ENCODE measurements at regions not wholly inside any gene's neighbourhood (a gene's known extent, or its start where the extent isn't known, plus 50 kb on each side); places are given as distances from the start of the nearest gene placed in this dataset.

GRCh38 chr11:31927982-31928381, 116.9 kb upstream of the PAX6 start:
- H3K27me3 Mint-ChIP-seq: peaks cover 20 to 41% of the 10 kb centered on the region in 2 donors
- no peak for ATAC-seq
- DNase-seq (ENCODE audit: low spot score): no peak
- no peaks in the 10 kb centered on the region for H3K9me3 Mint-ChIP-seq
- H3K4me3 Mint-ChIP-seq: no peak overlapping the region
- H3K36me3 Mint-ChIP-seq: no peaks in the 10 kb centered on the region
- no peaks in the 10 kb centered on the region for H3K4me1 Mint-ChIP-seq (ENCODE audit: low read depth in 2 of 2)
- H3K27ac Mint-ChIP-seq: no peak overlapping the region

- no peaks in the 10 kb centered on the region for H3K36me3 Mint-ChIP-seq
- H3K27ac Mint-ChIP-seq: no peak overlapping the region
- H3K9me3 Mint-ChIP-seq: no peaks in the 10 kb centered on the region
- peaks cover 17 to 41% of the 10 kb centered on the region in 2 donors for H3K27me3 Mint-ChIP-seq
- H3K4me1 Mint-ChIP-seq (ENCODE audit: low read depth in 2 of 2): no peaks in the 10 kb centered on the region
- DNase-seq (ENCODE audit: low spot score) (no peak), ATAC-seq (no peak)
- H3K4me3 Mint-ChIP-seq: no peak overlapping the region
Measured at GRCh38 chr11:31926816-31927528, 115.8 kb upstream of the PAX6 start.

- no peaks in the 10 kb centered on the region for H3K36me3 Mint-ChIP-seq
- H3K27ac Mint-ChIP-seq: no peak overlapping the region
- H3K4me3 Mint-ChIP-seq: no peak overlapping the region
- no peaks in the 10 kb centered on the region for H3K4me1 Mint-ChIP-seq (ENCODE audit: low read depth in 2 of 2)
- H3K27me3 Mint-ChIP-seq: peaks cover 17 to 36% of the 10 kb centered on the region in 2 donors
- DNase-seq (ENCODE audit: low spot score): no peak
- no peaks in the 10 kb centered on the region for H3K9me3 Mint-ChIP-seq
- no peak for ATAC-seq
Measured at GRCh38 chr11:31926106-31926505, 115.0 kb upstream of the PAX6 start.

GRCh38 chr11:31922450-31922849, 111.3 kb upstream of the PAX6 start:
- Mint-ChIP-seq H3K36me3 (no peaks in the 10 kb centered on the region), H3K9me3 (no peaks in the 10 kb centered on the region), H3K4me1 (ENCODE audit: low read depth in 2 of 2) (no peaks in the 10 kb centered on the region), H3K27me3 (peaks cover 16 to 36% of the 10 kb centered on the region in 2 donors), H3K27ac (no peak overlapping the region), H3K4me3 (no peak overlapping the region)
- ATAC-seq (no peak), DNase-seq (ENCODE audit: low spot score) (no peak)

GRCh38 chr11:31921081-31921480, 110.0 kb upstream of the PAX6 start:
- Mint-ChIP-seq H3K9me3 (no peaks in the 10 kb centered on the region), H3K36me3 (no peaks in the 10 kb centered on the region), H3K4me3 (no peak overlapping the region), H3K4me1 (ENCODE audit: low read depth in 2 of 2) (no peaks in the 10 kb centered on the region), H3K27me3 (peaks cover 16 to 22% of the 10 kb centered on the region in 2 donors), H3K27ac (no peak overlapping the region)
- ATAC-seq (no peak), DNase-seq (ENCODE audit: low spot score) (no peak)

DNA sequence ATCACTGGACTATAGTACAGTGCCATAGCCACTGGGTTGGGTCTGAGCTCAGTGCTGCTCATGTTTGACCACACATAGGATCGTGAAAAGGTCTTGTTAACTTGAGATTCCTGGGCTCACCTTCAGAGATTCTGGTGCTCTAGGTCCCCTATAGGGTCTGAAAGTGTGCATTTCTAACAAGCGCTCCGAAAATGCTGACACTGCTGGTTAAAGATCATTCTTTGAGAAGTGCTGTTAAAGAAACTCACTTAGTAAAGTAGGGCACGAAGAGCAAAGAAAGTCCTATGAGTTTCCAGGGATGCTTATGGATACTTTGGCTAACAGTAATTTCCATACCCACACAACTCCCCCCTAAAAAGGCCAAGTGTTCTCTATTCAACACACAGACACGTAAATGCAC, 108.1 kb upstream of the PAX6 start:
- Mint-ChIP-seq H3K4me3 (no peak overlapping the region), H3K36me3 (no peaks in the 10 kb centered on the region)
- no peak for ATAC-seq

GRCh38 chr11:31915867-31916266, 104.7 kb upstream of the PAX6 start:
- H3K9me3 Mint-ChIP-seq: no peaks in the 10 kb centered on the region
- no peak for DNase-seq (ENCODE audit: low spot score)
- peaks cover 10 to 39% of the 10 kb centered on the region in 2 donors for H3K27me3 Mint-ChIP-seq
- H3K36me3 Mint-ChIP-seq: no peaks in the 10 kb centered on the region
- no peak overlapping the region for H3K4me3 Mint-ChIP-seq
- no peak for ATAC-seq
- H3K4me1 Mint-ChIP-seq (ENCODE audit: low read depth in 2 of 2): no peaks in the 10 kb centered on the region
- H3K27ac Mint-ChIP-seq: no peak overlapping the region

More for the DNA sequence above, 108.1 kb upstream of the PAX6 start:
- Mint-ChIP-seq H3K27me3 (peaks cover 12 to 25% of the 10 kb centered on the region in 2 donors), H3K27ac (no peak overlapping the region), H3K9me3 (no peaks in the 10 kb centered on the region), H3K4me1 (ENCODE audit: low read depth in 2 of 2) (no peaks in the 10 kb centered on the region)
- DNase-seq (ENCODE audit: low spot score): no peak

DNA sequence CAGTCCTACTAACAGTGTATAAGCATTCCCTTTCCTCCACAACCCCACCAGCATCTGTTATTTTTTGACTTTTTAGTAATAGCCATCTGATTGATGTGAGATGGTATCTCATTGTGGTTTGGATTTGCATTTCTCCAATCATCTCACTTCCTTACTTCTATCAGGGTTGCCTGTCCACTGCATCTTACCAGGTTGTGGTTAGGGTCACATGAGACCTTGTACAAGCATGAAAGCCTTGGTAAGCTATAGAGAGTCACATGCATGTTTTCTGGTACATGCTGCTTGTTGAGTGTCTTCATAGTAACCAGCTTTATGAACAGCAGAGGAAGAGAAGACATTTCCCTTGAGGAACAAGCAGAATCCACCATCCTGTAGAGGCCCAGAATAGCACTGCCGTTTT, 102.9 kb upstream of the PAX6 start:
- no peak overlapping the region for H3K27ac Mint-ChIP-seq
- no peak for ATAC-seq

DNA sequence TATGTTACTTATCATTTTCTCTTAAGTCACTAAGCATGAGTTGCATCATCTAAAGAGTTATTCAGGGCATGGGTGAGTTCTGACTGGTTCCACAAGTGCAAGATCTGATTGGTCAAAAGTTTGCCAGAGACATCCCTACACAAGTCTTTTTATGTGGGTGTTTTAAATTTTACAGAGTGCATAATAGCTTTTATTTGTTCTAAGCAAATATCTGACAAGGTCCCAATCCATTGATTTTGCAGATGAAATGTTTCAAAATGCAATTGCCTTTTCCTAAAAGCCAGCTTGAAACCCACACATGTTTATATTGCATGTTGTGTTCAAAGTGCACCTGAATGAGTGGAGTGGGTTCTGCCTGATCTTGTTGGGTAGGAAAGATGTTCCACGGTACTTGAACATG, 101.7 kb upstream of the PAX6 start:
- H3K27ac Mint-ChIP-seq: no peak overlapping the region
- H3K9me3 Mint-ChIP-seq: no peaks in the 10 kb centered on the region
- DNase-seq (ENCODE audit: low spot score): no peak
- no peaks in the 10 kb centered on the region for H3K4me1 Mint-ChIP-seq (ENCODE audit: low read depth in 2 of 2)
- H3K36me3 Mint-ChIP-seq: no peaks in the 10 kb centered on the region
- no peak overlapping the region for H3K4me3 Mint-ChIP-seq
- no peak for ATAC-seq
- peaks cover 7 to 29% of the 10 kb centered on the region in 2 donors for H3K27me3 Mint-ChIP-seq

More for the DNA sequence above, 102.9 kb upstream of the PAX6 start:
- no peaks in the 10 kb centered on the region for H3K4me1 Mint-ChIP-seq (ENCODE audit: low read depth in 2 of 2)
- no peak overlapping the region for H3K4me3 Mint-ChIP-seq
- no peak for DNase-seq (ENCODE audit: low spot score)
- H3K27me3 Mint-ChIP-seq: peaks cover 11 to 35% of the 10 kb centered on the region in 2 donors
- no peaks in the 10 kb centered on the region for H3K9me3 Mint-ChIP-seq
- no peaks in the 10 kb centered on the region for H3K36me3 Mint-ChIP-seq

GRCh38 chr11:31910950-31911576, 99.9 kb upstream of the PAX6 start:
- no peak for DNase-seq (ENCODE audit: low spot score)
- H3K4me3 Mint-ChIP-seq: no peak overlapping the region
- H3K9me3 Mint-ChIP-seq: no peaks in the 10 kb centered on the region
- H3K27ac Mint-ChIP-seq: no peak overlapping the region
- H3K27me3 Mint-ChIP-seq: peaks cover 11 to 36% of the 10 kb centered on the region in 2 donors
- no peak for ATAC-seq
- no peaks in the 10 kb centered on the region for H3K36me3 Mint-ChIP-seq
- no peaks in the 10 kb centered on the region for H3K4me1 Mint-ChIP-seq (ENCODE audit: low read depth in 2 of 2)

- H3K9me3 Mint-ChIP-seq: no peaks in the 10 kb centered on the region
- H3K4me1 Mint-ChIP-seq (ENCODE audit: low read depth in 2 of 2): no peaks in the 10 kb centered on the region
- H3K4me3 Mint-ChIP-seq: no peak overlapping the region
- H3K27me3 Mint-ChIP-seq: peaks cover 16 to 35% of the 10 kb centered on the region in 2 donors
- peaks cover 7% of the 10 kb centered on the region for H3K36me3 Mint-ChIP-seq
- ATAC-seq: no peak
- DNase-seq (ENCODE audit: low spot score): no peak
- H3K27ac Mint-ChIP-seq: no peak overlapping the region
Measured at GRCh38 chr11:31903225-31904074, 92.3 kb upstream of the PAX6 start.

DNA sequence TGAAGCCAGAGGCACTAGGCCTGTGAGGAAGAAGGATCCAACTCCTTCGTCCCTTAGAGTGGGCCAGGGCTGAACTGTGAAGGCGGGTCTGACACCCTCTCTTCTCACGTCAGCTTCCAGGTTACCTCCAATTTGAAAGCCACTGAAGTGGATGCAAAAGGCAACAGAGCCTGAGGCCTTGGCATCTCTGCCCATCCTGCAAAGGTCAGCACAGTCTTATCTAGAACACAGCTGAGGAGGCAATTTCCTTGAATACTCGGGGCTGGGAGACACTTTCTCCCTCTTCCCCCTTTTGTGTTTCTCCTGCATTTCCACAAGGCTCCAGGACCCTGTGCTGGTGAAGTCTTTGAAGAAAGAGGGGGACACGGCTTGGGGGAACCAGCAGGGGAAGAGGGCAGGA, 91.6 kb upstream of the PAX6 start:
- no peak overlapping the region for H3K4me3 Mint-ChIP-seq
- H3K4me1 Mint-ChIP-seq (ENCODE audit: low read depth in 2 of 2): no peaks in the 10 kb centered on the region
- H3K36me3 Mint-ChIP-seq: peaks cover 7% of the 10 kb centered on the region
- H3K27me3 Mint-ChIP-seq: peaks cover 17 to 41% of the 10 kb centered on the region in 2 donors
- DNase-seq (ENCODE audit: low spot score) (no peak), ATAC-seq (no peak)
- H3K9me3 Mint-ChIP-seq: no peaks in the 10 kb centered on the region
- H3K27ac Mint-ChIP-seq: no peak overlapping the region

- no peak for ATAC-seq
- DNase-seq (ENCODE audit: low spot score): no peak
- Mint-ChIP-seq H3K36me3 (peaks cover 7% of the 10 kb centered on the region), H3K4me1 (ENCODE audit: low read depth in 2 of 2) (no peaks in the 10 kb centered on the region), H3K27me3 (peaks cover 12 to 35% of the 10 kb centered on the region in 2 donors), H3K27ac (no peak overlapping the region), H3K9me3 (no peaks in the 10 kb centered on the region), H3K4me3 (no peak overlapping the region)
Measured at GRCh38 chr11:31895926-31896325, 84.8 kb upstream of the PAX6 start.

GRCh38 chr11:31887180-31887579, 76.1 kb upstream of the PAX6 start:
- DNase-seq (ENCODE audit: low spot score) (no peak), ATAC-seq (no peak)
- no peaks in the 10 kb centered on the region for H3K4me1 Mint-ChIP-seq (ENCODE audit: low read depth in 2 of 2)
- no peak overlapping the region for H3K4me3 Mint-ChIP-seq
- H3K27ac Mint-ChIP-seq: no peak overlapping the region
- H3K9me3 Mint-ChIP-seq: no peaks in the 10 kb centered on the region
- no peaks in the 10 kb centered on the region for H3K36me3 Mint-ChIP-seq
- peaks cover 7 to 27% of the 10 kb centered on the region in 2 donors for H3K27me3 Mint-ChIP-seq

Data from natural killer cell treated with Interleukin-12 subunit alpha and Interleukin-12 subunit beta and Interleukin-15 and Interleukin-18, amount 100 ng/mL, for 72 hours (primary cell).